ENCODE measurements at regions not wholly inside any gene's neighbourhood (a gene's known extent, or its start where the extent isn't known, plus 50 kb on each side); places are given as distances from the start of the nearest gene placed in this dataset.

DNA sequence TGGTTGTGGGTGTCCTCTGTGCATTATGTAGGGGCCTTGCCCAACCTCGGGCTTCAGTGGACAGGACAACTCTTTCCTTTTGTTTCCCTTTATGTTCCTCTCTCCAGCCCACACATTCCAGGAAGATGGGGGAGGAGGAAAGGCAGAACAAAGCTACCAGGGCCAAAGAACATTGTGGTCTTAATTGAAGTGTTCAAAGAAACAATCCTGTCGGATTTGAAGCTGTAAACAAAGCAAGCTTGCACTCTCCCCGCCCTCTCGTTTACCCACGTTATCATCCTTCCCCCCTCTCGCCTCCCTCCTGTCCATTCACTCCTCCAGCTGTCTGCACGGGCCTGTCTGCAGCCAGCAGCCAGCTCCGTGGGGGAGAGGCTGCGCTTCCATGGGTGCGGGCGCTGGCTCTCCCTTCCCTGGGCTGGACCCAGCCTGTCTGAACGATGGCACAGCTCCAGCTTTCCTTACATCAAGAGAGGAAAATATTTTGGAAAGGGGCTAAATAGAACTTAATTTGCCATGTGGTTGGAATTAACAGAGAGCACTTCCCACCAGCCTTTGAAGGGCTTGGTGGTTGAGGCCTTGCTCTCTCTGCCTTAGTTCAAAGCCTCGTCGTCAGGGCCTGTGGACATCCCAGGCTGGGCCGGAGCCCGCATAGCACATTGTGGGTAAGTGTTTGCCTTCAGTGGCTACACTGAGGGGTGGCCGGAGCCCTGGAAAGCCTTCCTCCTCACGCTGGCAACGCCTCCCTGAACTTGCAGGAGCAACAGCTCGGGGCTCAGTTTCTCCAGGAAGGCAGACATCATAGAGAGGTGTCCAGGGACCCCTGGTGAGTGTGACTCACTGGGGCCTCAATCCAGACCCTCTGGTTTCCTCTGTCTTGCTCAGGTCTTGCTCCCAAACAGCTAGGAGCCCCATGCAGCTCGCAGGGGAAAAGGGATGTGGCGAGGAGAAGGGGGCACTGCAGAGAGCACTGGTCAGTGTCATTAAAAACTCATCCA is 60.6 kb upstream of the HS6ST1 start:
- ATAC-seq (peak; percentile 72), DNase-seq (peak; percentile 73)
- no peaks in the 10 kb centered on the region for H3K36me3 ChIP-seq
- no peaks in the 10 kb centered on the region for H3K27me3 ChIP-seq
- no peak for TF ChIP-seq CTCF (IDR thresholded peaks at IDR 0.05)
- H3K4me1 ChIP-seq: peaks cover 46% of the 10 kb centered on the region
- peak overlapping the region; percentile 80 for H3K27ac ChIP-seq
- no peak overlapping the region for H3K4me3 ChIP-seq
- intact Hi-C loops (cut with DNase I): no loop called here
- H3K9me3 ChIP-seq: no peaks in the 10 kb centered on the region

DNA sequence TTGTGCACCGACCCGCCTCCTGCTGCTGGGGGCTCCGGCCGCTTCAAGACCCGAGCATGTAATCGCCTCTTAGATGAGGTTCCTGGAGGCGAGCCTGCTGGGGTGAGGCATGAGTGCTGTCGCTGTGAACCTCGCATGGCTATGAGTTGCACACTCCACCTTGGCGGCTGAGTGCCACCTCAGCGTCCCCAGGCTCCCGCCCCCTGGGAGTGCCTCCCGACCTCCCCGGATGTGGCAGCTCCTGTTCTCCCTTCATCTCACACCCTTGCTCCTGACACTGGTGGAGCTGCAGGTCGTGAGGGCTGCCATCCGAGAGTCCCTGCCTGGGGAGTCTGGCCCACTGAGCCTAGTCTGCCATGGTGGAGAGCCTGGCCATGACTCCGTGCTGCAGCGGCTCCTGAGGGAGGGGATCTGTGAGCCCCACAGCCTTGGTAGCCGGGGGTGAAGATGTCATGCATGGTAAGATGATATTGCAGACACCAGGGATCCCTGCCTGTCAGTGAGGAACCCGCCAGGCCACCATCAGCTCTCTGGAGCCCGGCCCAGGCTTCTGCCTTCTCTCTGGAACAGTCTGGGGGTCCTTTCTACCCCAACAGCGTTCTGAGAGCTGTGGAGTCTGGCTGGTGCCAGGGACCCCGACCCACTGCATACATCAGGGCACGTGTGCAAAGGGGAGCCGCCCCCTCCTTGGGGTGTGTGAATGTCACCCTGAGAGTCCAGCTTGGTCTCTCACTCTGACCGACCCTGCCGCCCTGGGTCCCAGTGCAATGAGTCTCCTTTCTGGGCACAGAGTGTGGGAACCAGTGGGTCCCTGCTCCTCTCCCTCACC is 61.6 kb upstream of the HS6ST1 start:
- H3K27ac ChIP-seq: peak overlapping the region; percentile 78
- TF ChIP-seq CTCF (IDR thresholded peaks at IDR 0.05): no peak
- H3K36me3 ChIP-seq: no peaks in the 10 kb centered on the region
- no peaks in the 10 kb centered on the region for H3K27me3 ChIP-seq
- DNase-seq (peak; percentile 67), ATAC-seq (peak; percentile 4)
- intact Hi-C loops (cut with DNase I): no loop called here
- no peak overlapping the region for H3K4me3 ChIP-seq
- H3K4me1 ChIP-seq: peaks cover 38% of the 10 kb centered on the region
- H3K9me3 ChIP-seq: no peaks in the 10 kb centered on the region

DNA sequence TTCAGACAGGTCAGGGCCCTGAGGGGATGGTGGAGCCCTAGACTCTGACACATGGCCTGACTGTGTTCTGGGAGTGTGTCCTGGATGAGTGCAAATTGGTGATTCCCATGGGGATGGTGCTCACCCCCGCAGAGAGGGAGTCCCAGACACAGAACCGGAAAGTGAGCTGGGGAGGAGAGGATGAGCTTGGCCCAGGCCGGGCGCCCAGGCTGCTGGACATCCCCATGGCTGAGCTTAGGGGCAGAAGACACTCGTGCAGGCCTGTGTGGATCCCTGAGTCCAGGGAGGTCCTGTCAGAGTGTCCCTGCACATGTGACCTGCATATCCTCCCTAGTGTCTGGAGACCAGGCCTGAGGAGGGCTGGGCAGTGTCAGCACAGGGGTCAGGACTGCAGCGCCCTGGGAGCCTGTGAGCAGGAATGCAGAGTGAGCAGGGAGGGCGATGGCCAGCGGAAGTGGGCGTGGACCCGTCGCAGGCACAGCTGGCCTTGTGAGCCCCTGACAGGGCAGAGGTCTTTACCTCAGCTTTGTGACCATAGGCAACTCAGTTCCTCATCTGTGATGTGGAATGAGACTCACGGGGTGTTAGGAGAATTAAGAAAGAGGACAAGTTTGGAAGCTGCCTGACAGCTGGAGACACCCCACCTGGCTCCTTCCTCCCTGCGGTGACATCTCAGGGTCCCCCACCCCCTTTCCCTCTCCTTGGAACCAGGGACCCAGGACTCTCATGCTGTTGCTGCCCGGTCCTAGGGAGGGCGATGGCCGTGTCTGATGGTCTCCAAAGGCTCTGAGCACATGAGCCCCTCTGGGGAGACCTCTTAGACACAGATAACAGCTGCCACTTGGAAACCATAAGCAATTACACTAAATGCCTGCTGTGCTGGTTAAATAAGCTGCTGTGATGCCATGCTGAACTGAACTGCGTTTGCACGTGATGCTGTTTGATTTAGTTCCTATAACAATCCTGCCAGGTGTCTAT is 62.6 kb upstream of the HS6ST1 start:
- intact Hi-C loops (cut with DNase I): no loop called here
- Histone ChIP-seq H3K4me1 (peaks cover 38% of the 10 kb centered on the region), H3K36me3 (no peaks in the 10 kb centered on the region), H3K4me3 (no peak overlapping the region), H3K9me3 (no peaks in the 10 kb centered on the region), H3K27me3 (no peaks in the 10 kb centered on the region), H3K27ac (peak overlapping the region; percentile 78)
- peak; percentile 64 for DNase-seq
- TF ChIP-seq CTCF (IDR thresholded peaks at IDR 0.05): no peak
- peak; percentile 5 for ATAC-seq

GRCh38 chr2:128384446-128384845 is 65.8 kb upstream of the HS6ST1 start:
- peak; percentile 28 for DNase-seq
- peaks cover 23% of the 10 kb centered on the region for H3K4me1 ChIP-seq
- no peak for TF ChIP-seq CTCF (IDR thresholded peaks at IDR 0.05)

GRCh38 chr2:128384956-128385355 is 66.3 kb upstream of the HS6ST1 start:
- Histone ChIP-seq H3K27ac (no peak overlapping the region), H3K9me3 (no peaks in the 10 kb centered on the region), H3K36me3 (no peaks in the 10 kb centered on the region), H3K4me3 (no peak overlapping the region), H3K27me3 (no peaks in the 10 kb centered on the region), H3K4me1 (peaks cover 18% of the 10 kb centered on the region)
- no peak for ATAC-seq
- TF ChIP-seq CTCF (IDR thresholded peaks at IDR 0.05): no peak
- peak; percentile 48 for DNase-seq
- intact Hi-C loops (cut with DNase I): no loop called here

More at GRCh38 chr2:128384446-128384845, 65.8 kb upstream of the HS6ST1 start:
- H3K9me3 ChIP-seq: no peaks in the 10 kb centered on the region
- no peaks in the 10 kb centered on the region for H3K36me3 ChIP-seq
- ATAC-seq: no peak
- H3K4me3 ChIP-seq: no peak overlapping the region
- intact Hi-C loops (cut with DNase I): no loop called here
- no peak overlapping the region for H3K27ac ChIP-seq
- no peaks in the 10 kb centered on the region for H3K27me3 ChIP-seq
